Left ventricle myocardium superior (tissue), 1 donor: ENCODE measurements at regions not wholly inside any gene's neighbourhood (a gene's known extent, or its start where the extent isn't known, plus 50 kb on each side); places are given as distances from the start of the nearest gene placed in this dataset.

ENCODE experiments used
- ATAC-seq: fragments of 200-7000 bp; cut with Tn5 transposase; one replicate; pipeline ENCODE4 v1.9.1; 2020; ENCODE audit warnings: mild to moderate bottlenecking, moderate library complexity
- DNase-seq: peaks from one replicate; pipeline ENCODE4 v3.0.0-alpha.2; 2020
- intact Hi-C: fragments of 100-400 bp; cut with micrococcal nuclease; formaldehyde crosslinking; loops from one replicate; pipeline ENCODE4 v1.11.0; 2022
- donor health status: DM: no; HTN: yes; CAD: no; lungs with severe emphysema.

DNA sequence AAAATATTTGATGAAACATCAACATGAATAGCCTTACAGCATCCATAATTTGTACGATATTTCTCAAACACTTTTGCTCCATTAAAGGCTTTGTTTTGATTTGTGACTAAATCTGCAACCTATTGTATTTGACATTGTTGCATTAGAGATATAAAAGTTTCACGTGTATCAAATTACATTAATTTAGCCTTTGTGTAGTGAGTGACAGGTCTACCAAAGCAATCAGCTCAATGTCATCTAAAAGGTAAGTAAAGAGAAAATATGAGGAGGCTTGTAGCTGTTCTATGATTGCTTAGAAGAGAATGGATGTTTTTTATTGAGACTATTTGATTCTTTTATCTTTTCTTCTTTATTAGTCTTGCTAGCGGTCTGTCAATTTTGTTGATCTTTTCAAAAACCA is 430.2 kb downstream of the GALR1 start:
- ATAC-seq (no peak), DNase-seq (no peak)
- intact Hi-C loops, result no loop called here

DNA sequence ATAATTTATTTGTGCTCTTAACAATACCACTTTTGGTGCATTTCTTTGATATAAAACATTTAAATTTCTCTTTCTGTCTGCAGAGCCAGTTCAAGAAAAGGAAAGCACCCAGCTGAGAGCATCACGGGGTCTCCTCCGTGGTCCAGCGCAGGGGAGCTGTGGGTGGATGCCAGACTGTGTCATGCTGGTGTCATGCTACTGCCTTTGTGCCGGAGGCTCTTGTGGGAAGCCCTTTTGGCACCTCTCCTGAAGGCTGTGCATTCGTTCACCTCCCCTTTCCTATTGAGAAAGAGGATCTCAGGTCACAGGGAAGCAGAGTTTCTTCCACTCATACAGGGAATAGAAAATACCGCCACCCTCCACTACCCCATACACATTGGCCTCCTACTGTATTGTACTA is 450.4 kb downstream of the GALR1 start:
- no peak for ATAC-seq
- intact Hi-C loops, result no loop called here

GRCh38 chr18:77701977-77702376 is 452.3 kb downstream of the GALR1 start:
- ATAC-seq (no peak), DNase-seq (no peak)
- intact Hi-C loops, result no loop called here

More for the DNA sequence above, 450.4 kb downstream of the GALR1 start:
- no peak for DNase-seq

DNA sequence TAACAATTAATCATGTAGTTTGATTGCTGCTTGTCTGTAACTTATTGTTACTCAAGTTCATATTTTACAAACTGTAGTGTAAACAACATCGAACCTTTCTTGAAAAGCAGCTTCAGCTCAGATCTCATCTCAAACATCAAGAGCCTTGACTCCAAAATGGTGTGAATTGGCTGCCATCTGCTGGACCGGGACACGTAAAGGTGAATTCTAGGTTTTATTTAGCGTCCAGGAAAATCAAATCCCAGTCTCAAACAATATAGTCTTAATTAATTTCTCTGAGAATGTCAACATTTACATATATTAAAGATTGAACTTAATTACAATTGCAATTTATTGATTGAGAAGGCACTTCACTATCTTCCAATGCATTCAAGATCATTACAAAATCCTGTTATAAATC is 453.0 kb downstream of the GALR1 start:
- DNase-seq, result no peak
- intact Hi-C loops, result no loop called here

DNA sequence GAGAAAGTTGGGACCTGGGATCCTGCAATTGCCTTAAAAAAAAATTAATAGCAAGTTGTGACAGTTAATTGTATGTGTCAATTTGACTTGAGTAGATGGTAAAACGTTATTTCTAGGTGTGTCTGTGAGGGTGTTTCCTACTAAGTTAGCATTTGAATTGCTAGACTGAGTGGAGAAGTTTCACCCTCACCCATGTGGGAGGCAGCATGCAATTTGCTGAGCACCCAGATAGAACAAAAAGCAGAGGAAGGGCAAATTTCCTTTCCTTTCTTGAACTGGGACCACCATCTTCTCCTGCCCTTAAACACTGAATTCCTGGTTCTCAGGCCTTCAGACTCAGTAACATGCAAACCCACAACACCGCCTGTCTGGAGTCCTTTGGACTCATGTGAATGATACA is 455.7 kb downstream of the GALR1 start:
- intact Hi-C loops, result no loop called here

More for the DNA sequence above, 453.0 kb downstream of the GALR1 start:
- ATAC-seq, result no peak

DNA sequence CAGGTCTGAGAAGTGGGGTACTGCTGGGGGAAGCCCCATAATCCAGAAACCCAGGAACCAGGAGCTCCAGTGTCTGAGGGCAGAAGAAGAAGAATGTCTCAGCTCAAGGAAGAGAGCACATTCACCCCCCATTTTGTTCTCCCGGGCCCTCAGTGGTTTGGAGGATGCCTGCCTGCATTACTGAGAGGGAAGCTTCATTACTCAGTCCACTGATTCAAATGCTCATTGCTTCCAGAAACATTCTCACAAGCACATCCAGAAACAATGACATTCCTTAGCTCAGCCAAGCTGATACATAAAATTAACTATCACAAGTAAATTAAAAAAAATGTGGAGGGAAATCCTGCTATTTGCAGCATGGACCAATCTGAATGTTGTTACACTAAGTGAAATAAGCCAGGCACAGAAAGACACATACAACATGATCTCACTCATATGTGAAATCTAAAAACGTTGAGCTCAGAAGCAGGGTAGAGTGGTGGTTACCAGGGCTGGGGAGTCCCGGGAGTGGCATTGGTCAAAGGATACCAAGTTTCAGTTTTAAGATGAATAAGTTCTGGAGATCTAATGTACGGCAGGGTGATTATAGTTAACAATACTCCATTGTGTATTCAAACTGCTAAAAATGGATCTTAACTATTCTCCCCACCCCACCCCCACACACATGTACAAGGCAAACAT is 459.3 kb downstream of the GALR1 start:
- ATAC-seq (no peak), DNase-seq (no peak)
- intact Hi-C loops, result no loop called here

More for the DNA sequence above, 455.7 kb downstream of the GALR1 start:
- DNase-seq (no peak), ATAC-seq (no peak)

DNA sequence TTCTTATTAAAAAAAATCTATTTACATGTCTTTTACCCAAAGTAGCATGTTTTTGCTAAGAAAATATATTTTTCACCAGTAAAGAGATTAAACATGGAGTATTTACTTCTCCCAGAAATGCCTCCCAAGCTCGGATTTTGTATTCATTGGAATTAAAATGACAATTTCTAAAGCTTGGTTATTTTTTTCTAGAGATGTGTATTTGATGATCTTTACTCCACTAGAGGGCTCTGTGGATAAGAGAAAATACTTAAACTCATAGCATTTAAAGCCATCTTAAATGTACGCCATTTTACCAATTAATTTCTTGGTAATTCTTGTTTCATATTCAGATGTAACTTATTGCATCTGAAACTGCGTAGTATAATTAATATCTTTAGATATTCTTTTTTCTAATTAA is 461.4 kb downstream of the GALR1 start:
- intact Hi-C loops, result no loop called here
- ATAC-seq (no peak), DNase-seq (no peak)

- ATAC-seq, result no peak
- intact Hi-C loops, result no loop called here
- DNase-seq, result no peak
Measured at GRCh38 chr18:77714716-77715115, 465.1 kb downstream of the GALR1 start.

DNA sequence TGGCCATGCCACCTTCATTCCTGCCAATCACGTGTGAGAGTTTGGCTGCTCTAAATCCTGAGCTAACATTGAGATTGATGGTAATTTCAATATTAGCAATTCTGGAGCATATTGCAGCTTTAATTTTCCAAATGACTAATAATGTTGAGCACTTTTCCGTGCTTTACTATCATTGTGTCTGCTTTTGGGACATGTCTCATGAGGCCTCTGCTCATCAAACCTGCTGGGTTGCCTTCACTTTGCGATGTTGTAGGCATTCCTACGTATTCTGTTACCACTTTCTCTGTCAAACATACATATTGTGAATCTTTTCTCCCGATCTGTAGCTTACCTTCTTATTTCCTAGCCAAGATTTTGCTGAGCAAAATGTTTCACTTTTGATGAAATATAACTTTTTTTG is 466.6 kb downstream of the GALR1 start:
- DNase-seq (no peak), ATAC-seq (no peak)
- intact Hi-C loops, result no loop called here

GRCh38 chr18:77733292-77733903 is 483.8 kb downstream of the GALR1 start:
- intact Hi-C loops, result no loop called here
- ATAC-seq (no peak), DNase-seq (no peak)

- DNase-seq (no peak), ATAC-seq (no peak)
- intact Hi-C loops, result no loop called here
Measured at GRCh38 chr18:77736842-77737241, 487.2 kb downstream of the GALR1 start.

DNA sequence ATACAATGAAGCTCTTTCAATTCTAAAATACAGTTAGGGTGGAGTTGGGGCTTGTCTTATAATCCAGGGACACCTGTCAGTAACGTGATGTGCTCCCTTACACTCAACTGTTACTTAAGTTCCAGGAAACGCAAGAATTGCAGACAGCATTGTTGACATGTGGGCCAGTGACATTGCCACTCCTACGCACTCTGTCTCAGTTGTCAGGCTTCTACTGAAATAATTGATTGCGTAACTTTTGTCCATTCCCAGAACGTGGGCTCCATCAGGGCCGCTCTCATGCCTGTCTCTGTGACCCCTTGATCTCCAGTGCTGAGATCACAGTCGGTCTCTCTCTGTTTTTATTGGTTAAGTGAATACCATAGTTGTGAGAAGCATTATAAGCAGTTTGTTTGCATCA is 487.8 kb downstream of the GALR1 start:
- DNase-seq (no peak), ATAC-seq (no peak)
- intact Hi-C loops, result no loop called here

- ATAC-seq (peak; percentile 34), DNase-seq (no peak)
- intact Hi-C loops, result no loop called here
Measured at GRCh38 chr18:77749089-77749488, 499.4 kb downstream of the GALR1 start.

DNA sequence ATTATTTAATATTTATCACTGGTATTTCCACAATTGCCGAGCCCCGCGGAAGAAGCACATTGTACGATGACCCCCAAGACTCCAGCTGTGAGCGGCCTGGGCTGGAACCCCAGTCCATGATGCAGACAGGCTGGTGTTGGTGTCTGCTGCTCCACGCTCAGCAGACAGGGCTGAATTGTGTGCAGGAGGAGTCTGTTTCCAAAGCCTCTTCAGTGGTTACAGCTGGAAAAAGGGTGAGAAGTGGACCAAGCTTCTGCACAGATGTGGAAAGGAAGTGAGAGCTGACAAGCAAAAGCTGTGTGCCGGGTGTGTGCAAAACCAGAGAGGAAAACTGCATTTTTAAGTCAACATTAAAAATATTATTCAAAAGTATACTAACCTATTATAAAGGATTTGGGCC is 500.4 kb downstream of the GALR1 start:
- intact Hi-C loops, result no loop called here
- DNase-seq, result no peak
- ATAC-seq, result peak; percentile 13

GRCh38 chr18:77754475-77755044 is 504.9 kb downstream of the GALR1 start:
- intact Hi-C loops, result no loop called here
- ATAC-seq, result no peak

GRCh38 chr18:77755187-77755586 is 505.5 kb downstream of the GALR1 start:
- intact Hi-C loops, result no loop called here
- ATAC-seq (no peak), DNase-seq (no peak)

More at GRCh38 chr18:77754475-77755044, 504.9 kb downstream of the GALR1 start:
- DNase-seq, result no peak

DNA sequence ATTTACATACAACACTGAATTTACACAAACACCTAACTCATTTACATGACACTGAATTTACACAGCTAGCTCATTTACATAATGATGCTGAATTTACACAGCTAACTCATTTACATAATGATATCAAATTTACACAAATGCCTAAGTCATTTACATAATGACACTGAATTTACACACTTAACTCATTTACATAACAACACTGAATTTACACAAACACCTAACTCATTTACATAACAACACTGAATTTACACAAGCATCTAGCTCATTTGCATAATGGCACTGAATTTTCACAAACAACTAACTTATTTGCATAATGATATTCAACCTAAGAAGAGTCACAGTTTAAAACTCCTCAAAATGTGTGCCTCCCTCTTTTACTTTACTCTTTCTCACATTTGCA is 511.7 kb downstream of the GALR1 start:
- DNase-seq (no peak), ATAC-seq (no peak)
- intact Hi-C loops, result no loop called here

DNA sequence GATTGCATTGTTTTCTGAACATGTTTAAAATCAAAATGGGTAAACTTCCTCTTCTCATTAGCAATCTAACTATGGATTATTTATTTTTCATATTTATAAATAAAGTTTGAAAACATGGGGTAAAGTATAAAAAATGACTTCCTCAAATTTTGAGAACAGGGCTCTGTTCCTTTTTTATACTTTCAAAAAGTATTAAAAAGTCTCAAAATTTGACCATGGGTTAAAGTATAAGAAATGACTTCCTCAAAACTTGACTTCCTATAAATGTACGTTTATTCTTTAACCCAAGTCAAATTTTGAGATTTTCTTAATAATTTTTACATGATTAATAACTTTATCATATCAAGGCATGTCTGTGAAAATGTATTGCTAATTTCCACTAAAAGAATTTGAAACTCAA is 512.4 kb downstream of the GALR1 start:
- no peak for DNase-seq
- intact Hi-C loops, result no loop called here

DNA sequence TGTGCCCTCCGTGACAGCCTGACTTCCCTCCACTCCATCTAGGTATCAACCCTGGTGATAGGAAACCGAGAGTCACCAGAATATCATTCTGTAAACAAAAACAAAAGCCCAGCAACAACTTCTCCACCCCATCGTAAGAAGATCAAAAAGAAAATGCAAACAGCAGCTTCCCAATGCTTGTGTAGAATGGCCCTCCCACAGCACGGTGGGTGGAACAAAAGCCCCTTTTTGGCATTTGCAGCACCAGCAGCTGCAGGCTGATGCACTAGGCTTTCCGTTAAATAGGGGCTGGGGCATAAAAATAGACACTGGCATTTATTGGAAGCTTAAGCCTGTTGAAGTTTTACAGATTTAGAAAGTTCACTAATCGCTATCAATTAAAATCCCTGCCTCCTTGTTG is 513.0 kb downstream of the GALR1 start:
- DNase-seq, result no peak
- intact Hi-C loops, result no loop called here
- no peak for ATAC-seq

More for the DNA sequence above, 512.4 kb downstream of the GALR1 start:
- ATAC-seq, result no peak

GRCh38 chr18:77763530-77764145 is 514.0 kb downstream of the GALR1 start:
- intact Hi-C loops, result no loop called here
- DNase-seq (no peak), ATAC-seq (no peak)
